ENCODE measurements at regions not wholly inside any gene's neighbourhood (a gene's known extent, or its start where the extent isn't known, plus 50 kb on each side); places are given as distances from the start of the nearest gene placed in this dataset.
"Not testable (repeated sequence)": the region's sequence is repeated elsewhere in the genome, so short reads cannot be mapped to it uniquely, and the experiment has no call there.

- DNase-seq, result no peak
These were observed 133.3 kb upstream of the MEX3C start for GRCh38 chr18:51330739-51331138.

- DNase-seq, result no peak
These were observed 139.9 kb upstream of the MEX3C start for GRCh38 chr18:51337406-51337805.

- DNase-seq, result no peak
These were observed 142.4 kb upstream of the MEX3C start for GRCh38 chr18:51339856-51340255.

GRCh38 chr18:51340332-51340731, 142.9 kb upstream of the MEX3C start:
- no peak for DNase-seq

GRCh38 chr18:51342815-51343214, 145.3 kb upstream of the MEX3C start:
- no peak for DNase-seq

- DNase-seq, result no peak
These were observed 148.4 kb upstream of the MEX3C start for GRCh38 chr18:51345848-51346391.

GRCh38 chr18:51346404-51346803, 148.9 kb upstream of the MEX3C start:
- DNase-seq, result no peak

GRCh38 chr18:51350081-51350480, 152.6 kb upstream of the MEX3C start:
- no peak for DNase-seq

- no peak for DNase-seq
These were observed 158.4 kb upstream of the MEX3C start for GRCh38 chr18:51355841-51356240.

GRCh38 chr18:51360301-51360700, 162.8 kb upstream of the MEX3C start:
- not testable (repeated sequence) for DNase-seq

GRCh38 chr18:51361130-51361860, 163.8 kb upstream of the MEX3C start:
- no peak for DNase-seq

- DNase-seq, result no peak
These were observed 165.9 kb upstream of the MEX3C start for GRCh38 chr18:51363384-51363783.

GRCh38 chr18:51370996-51371395, 173.5 kb upstream of the MEX3C start:
- no peak for DNase-seq

- DNase-seq, result no peak
These were observed 174.4 kb upstream of the MEX3C start for GRCh38 chr18:51371929-51372328.

- no peak for DNase-seq
These were observed 184.6 kb upstream of the MEX3C start for GRCh38 chr18:51382081-51382480.

- DNase-seq, result no peak
These were observed 185.6 kb upstream of the MEX3C start for GRCh38 chr18:51383116-51383515.

GRCh38 chr18:51383711-51384110, 186.2 kb upstream of the MEX3C start:
- DNase-seq, result no peak

- no peak for DNase-seq
These were observed 187.8 kb upstream of the MEX3C start for GRCh38 chr18:51385270-51385669.

- DNase-seq, result no peak
These were observed 193.2 kb upstream of the MEX3C start for GRCh38 chr18:51390702-51391101.

GRCh38 chr18:51391215-51391614, 193.7 kb upstream of the MEX3C start:
- DNase-seq, result no peak

GRCh38 chr18:51391731-51392130, 194.2 kb upstream of the MEX3C start:
- no peak for DNase-seq

- DNase-seq, result no peak
These were observed 200.0 kb upstream of the MEX3C start for GRCh38 chr18:51397347-51397962.

- no peak for DNase-seq
These were observed 200.6 kb upstream of the MEX3C start for GRCh38 chr18:51398104-51398503.

GRCh38 chr18:51399491-51400122, 202.1 kb upstream of the MEX3C start:
- DNase-seq, result no peak
